ENCODE measurements at regions not wholly inside any gene's neighbourhood (a gene's known extent, or its start where the extent isn't known, plus 50 kb on each side); places are given as distances from the start of the nearest gene placed in this dataset.
"Not testable (repeated sequence)": the region's sequence is repeated elsewhere in the genome, so short reads cannot be mapped to it uniquely, and the experiment has no call there.

DNA sequence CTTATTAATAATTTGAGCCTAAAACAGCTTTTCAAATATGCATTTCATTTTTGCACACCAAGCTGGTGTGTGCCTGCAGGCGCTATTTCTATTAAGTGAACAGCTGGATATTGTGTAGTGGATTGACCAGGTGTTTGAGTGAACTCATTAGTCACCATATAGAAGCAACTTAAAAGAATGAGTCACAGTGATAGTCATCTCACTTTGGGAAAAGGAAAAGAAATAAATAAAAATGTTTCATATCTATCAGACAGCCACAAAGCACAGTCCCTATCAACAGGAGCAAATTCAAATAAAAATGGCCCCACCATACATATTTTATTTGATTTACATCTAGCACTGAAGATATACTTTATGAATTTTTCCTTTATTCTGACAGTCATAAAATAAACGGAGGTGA is 456.5 kb upstream of the CDH9 start:
- DNase-seq, result no peak

DNA sequence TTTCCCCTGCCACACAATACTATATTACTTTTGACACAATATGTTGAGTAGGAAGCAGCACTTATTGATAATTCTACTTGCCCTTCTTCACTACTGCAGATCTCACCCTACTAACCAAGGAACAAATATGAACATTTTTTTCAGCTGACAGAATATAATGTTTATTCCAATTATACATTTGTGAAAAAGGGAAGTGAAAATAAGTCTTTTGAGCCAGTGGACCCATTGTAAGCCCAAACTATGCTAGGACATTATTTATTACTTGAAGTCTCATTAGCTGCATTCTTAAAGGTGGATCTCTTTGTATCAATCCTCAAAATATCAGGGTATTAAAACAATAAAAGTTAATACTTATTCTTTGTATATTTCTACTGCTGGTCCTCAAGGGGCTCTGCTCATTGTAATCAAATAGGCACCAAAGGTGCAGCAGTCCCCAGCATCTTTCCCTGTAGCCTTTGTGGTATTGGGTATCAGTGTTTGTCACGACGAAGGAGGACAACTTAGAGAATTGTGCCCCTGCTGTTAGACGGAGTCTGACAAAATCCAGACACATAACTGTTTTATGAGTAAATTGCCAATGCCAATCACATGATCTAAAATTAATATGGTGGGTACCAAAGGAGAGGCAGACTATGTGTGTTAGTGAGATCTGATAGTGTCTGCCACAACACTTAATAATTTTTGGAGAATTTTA is 453.5 kb upstream of the CDH9 start:
- no peak for DNase-seq

DNA sequence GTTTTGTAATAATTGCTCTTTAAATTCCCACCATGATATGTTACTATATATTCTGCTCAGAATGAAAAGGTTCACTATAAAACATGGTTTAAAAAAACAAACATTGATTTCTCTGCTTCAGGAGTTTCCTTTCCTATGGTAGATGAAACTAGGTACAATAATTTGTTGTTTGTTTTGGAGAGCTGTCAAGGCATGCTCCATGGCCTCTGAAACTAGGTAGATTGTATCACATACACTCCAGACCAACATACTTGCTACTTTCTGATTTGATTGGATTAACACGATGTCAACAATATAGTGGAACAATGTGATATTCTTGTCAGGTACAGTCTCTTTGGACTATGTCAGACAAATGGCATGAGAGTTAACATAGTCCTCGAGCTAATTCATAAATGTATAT is 452.7 kb upstream of the CDH9 start:
- DNase-seq, result no peak

DNA sequence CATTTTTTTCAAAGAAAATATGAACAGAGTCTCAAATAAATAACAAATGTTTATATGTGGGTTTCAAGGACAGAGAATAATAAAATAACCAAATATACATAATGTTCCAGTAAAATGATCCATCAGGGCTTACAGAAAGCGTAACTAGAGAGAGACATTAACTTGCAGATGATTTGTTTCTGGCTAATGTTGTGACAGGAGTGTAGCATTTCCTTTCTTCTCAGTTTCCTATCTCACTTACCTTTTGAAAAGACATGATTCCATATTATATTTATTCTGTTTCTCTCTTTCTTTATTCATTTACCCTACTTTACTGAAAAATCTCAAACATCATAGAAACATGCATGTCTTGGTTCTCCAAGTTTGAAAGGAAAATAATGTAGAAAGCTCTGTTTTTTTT is 451.3 kb upstream of the CDH9 start:
- no peak for DNase-seq

DNA sequence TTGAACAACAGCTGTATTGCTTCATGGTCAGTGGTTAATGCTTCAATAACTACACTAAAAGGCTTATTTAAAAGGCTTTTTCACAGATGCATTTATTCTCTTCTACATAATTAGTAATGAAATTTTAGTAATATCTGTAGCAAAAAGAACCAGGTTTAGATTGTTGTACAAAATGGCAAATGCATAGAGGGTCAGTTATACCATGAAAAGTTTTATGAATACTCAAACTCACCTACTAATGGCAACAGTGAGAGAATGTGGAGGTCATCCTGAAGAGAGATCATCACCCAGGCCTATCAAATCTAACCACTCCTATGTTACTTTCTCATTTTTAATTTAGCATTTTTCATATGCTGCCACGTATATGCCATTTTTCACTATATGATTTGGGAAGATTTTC is 444.3 kb upstream of the CDH9 start:
- no peak for DNase-seq

DNA sequence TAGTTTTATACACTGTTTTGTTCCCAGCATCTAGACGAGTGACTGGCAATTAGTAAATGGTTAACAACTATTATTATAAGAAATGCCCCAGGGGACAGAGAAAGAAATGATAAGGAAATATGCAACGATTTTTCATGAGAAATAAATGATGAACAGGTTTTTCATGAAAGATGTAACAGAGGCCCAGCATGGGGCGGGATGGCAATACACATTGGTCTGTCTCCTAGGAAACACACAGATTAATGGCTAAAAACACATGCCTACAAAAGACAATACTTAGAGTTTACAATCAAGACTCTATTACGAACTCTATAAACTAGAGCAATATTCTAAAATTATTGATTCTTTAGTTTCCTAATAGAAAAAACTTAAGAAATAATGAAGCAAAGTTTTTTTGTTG is 441.5 kb upstream of the CDH9 start:
- DNase-seq, result no peak

DNA sequence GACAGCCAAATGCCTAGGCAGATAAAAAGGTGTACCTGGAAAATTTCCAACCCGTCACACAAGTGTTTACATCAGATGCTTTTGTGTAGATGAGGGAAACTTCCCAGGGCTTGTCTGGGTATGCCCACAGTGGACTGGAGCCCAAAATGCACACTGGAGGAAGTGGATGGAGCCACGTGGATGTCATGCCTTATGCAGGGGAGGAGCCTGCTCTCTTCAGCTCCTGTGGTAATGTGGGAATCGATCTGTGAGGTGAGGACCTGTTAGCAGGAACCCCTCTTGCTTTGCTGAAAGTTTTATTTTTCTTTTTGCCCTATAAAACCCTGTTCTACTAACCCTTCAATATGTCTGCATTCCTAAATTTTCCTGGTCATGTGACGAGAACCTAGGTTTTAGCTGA is 439.2 kb upstream of the CDH9 start:
- DNase-seq, result no peak

DNA sequence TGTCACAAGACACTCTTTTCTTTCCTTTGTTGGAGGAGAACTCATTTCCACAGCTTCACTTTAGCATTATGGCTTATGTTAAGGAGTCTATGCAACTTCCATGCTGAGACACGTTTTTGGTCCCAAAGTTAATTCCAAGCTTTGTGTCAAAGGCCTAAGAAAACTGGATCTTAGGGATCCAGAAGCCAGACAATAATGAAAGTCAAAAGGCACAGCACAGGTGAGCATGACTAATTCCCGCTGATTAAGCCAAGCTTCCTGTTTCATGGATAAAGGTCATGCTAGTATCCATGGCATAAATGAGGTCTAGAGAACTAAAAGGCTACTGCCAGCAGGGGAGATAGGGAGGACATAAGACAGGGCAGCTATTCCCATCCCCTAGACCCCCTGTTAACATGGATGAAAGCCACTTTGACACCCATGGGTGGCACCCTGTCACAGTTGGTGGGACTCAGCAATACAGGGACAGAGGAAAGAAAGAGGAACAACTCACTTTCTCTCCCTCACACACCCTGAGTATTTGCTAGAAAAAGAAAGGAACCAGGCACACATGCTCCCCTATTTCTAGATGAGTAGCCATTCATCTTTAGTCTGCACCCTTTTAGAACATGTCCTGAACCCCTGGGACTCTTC is 438.1 kb upstream of the CDH9 start:
- DNase-seq, result no peak

DNA sequence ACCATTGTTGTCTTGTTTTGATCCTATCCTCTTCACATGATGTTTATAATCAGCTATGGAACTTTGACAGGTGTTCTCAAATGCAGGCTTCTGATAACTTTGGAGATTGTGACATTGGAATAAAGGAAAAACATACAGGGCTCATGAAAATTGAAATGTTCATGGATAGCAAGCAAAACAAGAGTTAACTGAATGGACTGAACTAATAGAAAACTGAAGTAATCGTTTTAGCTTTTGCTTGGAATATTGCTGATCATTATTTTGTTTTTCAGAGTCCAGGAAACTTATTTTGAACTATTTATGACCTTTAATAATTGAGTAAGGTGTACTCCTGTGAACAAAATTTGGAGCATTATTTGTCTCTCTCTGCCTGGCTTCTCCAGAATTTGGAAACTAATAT is 436.7 kb upstream of the CDH9 start:
- no peak for DNase-seq

DNA sequence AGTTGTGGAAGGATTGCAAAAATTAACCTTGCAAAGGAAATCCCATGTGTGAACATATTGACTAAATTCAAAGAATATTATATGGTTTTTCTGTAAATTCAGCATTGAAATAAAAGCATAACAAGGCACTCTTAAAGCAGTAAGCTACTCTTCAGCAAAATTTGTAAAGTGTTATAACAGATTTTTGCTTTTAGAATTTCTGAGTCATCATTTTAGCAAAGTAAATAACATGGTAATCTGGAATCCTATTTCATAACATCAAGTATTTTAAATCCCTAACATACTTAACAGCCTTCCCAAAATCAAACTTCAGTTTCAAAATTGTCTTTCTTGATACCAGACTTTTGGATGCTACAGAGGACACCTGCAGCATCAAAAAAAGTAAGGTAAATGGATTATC is 436.0 kb upstream of the CDH9 start:
- DNase-seq, result no peak

DNA sequence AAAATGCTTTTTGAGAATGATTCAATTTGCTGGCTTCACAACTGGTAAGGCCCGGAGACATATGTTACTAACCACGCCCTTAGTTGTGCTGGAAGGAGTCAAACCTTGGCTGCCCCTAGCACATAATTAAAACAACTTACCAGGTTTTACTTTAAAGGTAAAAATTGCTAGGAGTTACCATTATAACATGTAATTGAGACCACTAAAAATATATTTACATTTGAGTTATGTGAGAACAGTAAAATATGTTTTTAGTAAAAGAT is 435.6 kb upstream of the CDH9 start:
- no peak for DNase-seq

DNA sequence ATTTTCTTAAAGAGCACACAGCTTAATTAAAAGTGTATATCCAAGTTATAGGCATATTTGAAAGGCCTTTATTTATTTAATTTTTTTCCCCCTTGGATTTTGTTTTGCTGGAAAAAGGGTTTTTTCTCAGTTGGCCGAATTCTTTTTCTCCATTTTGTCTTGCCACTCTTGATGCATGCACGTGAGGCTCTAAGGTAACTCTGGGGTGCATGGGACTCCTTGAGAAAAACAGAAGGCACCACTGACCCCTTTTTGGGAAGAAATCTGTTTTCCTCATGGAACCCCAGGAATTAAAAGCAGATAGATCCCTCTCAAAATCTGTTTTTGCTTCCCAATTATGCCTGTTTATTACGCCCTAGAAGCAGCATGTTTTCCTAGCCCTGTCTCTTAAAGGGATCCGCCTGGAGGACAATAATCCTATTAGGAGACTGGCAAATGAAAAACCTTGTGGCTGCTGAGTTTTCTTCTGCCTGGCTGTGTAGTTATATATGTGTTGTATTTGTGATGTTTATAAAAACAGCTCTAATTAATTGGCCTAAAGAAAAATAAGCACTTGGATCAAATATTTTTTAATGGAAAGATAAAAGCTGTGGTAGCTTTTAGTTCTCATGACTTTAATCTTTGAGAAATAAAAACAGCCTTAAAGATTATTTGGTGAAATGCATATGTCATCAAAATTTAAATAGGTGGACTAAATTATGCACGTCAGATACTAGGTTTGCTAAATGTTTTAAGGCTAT is 435.1 kb upstream of the CDH9 start:
- DNase-seq, result no peak

DNA sequence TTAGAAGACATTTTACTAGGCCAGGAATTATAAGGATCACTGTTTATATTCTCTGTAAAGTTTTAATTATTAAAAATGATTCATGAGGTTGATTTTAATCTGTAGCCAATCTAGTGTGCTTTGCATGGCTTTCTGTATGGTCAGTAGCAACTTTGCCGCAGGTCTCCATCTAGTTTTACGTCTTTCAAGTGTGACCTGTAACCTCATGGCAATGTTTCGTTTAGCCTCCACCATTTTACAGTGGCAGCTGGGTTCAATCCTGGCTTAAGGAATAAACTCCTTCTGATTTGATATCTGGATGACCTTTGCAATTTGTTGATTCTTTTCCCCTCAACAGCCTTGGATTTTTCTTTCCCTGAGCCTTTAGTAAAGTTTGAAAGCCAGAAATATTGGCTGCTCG is 434.5 kb upstream of the CDH9 start:
- no peak for DNase-seq

DNA sequence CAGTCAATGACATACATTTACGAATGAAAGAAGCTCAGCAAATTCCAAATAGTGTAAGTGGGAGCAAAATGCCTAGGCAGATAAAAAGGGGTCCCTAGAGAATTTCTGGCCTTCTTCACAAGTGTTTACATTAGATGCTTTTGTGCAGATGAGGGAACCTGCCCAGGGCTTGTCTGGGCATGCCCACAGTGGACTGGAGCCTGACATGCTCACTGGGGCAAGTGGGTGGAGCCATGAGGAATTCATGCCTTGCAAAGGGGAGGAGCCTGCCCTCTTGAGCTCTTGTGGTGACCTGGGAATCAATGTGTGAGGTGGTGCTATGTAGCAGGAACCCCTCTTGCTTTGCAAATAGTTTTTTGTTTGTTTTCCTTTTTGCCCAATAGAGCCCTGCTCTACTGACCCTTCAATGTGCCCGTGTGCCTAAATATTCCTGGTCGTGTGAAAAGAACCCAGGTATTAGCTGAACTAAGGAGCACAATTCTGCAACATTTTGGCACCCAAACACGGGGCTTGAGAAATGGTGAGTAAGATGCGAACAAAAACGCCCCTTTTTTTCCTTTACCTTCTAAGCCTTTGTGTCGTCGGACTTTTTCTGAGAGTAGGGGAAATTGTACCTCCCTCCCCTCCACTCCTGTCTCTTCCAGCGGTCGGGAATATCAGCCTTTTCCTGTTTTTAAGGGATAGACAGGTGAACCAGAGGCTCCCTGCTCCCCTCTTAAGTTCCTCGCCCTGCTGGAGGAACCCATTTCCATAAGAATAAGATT is 433.8 kb upstream of the CDH9 start:
- DNase-seq, result no peak

DNA sequence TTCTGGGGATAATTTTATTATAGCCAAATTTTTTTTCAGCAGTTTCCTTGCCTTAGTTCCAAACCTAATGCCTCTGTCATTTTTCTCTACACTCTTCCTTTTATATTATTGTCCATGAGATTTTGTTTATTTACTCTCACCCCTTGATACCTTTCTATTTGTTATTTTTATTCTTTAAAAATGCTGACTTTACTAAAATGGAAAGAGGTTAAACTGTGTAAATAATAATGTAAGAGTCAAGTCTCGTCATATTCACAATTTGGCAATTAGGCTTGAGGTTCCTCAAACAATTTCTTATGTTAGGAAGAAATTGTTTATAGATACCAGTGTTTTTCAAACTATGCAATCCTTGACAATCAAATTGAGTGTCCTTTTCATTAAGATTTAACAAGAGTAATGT is 428.6 kb upstream of the CDH9 start:
- DNase-seq, result no peak

DNA sequence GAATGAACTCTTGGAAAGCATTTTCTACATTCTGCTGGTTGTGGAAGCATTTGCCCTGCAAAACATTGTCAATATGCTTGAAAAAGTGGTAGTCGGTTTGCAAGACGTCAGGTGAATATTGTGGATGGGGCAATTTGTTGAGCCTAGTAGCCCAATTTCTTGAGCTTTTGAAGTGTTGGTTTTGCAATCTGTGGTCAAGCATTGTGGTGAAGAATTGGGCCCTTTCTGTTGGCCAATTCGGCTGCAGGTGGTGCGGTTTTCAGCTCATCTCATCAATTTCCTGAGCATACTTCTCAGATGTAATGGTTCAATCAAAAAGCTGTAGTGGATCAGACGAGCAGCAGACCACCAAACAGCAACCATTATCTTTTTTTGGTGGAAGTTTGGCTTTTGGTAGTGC is 426.8 kb upstream of the CDH9 start:
- no peak for DNase-seq

DNA sequence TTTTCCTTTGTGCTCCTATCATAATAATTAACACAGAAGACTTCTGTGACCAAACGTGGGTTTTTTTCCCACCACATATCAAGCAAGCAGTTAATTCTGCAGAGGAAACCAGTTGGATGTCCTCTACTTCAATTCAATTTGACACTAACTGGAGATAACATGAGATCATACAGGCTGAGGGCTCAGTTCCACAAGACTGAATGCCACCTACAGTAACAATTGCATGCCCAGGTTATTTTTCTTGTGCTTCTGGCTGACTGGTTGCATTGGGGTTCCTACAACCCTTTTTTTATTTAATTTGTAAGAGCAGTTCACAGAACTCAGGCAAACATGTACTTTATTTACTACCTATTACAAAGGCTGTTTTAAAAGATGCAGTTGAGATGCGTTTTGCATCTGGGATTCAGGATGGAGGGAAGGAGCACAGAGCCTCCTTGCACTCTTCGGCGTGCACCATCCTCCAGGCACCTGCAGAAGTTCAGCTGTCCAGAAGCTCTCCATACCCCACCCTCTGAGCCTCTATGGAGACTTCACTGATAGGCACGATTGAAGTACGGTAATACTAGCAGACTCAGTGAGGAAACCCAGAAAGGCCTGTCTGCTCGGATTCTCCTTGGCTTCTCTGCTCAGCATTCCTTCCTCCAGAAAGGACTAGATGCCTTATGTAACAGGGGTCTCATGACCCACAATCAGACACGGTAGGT is 425.2 kb upstream of the CDH9 start:
- DNase-seq, result no peak

DNA sequence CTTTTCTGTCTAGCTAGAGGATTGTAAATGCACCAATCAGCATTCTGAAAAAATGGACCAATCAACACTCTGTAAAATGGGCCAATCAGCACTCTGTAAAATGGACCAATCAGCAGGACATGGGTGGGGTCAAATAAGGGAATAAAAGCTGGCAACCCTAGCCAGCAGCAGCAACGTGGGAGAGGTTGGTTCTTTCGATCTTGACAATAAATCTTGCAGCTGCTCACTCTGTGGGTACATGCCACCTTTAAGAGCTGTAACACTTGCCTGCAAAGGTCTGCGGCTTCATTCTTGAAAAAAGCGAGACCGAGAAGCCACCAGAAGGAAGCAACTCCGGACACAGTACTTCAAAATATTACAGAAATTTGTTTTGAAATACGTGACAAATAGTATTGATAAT is 424.6 kb upstream of the CDH9 start:
- no peak for DNase-seq

DNA sequence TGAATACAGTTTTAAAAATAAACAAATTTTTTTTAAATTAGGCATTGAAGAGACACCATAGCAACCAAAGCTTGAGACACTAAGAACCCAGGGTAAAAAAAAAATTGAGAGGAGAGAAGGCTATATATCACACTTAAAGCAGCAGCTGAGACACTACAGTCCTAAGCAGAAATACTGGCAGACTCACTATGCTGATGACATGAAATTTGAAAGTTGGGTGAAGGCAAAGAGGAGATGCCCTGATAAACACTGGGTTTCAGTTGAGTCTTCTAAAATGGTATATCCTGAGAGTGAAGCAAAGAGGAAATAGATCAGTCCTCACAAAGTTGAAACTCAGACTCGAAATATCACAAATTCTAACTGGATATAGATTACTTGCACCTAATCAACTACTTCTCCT is 419.9 kb upstream of the CDH9 start:
- no peak for DNase-seq

DNA sequence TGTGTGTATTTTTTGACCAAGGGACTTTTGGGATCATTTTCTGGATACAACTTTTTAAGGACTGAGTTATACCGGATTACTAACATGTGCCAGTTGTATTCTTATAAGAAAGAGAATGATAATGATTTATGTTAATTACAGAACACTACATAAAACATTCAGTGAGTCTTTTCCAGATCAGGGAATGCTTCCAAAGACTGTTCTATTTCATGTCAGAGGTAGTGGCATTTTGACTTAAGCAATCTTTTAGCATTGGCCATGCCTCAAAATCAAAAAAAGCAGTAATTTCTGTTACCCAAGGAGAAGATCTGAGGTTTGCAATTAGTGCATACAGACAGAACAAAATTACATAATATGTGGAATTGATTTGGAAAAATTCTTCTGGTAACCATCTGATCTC is 413.0 kb upstream of the CDH9 start:
- no peak for DNase-seq

DNA sequence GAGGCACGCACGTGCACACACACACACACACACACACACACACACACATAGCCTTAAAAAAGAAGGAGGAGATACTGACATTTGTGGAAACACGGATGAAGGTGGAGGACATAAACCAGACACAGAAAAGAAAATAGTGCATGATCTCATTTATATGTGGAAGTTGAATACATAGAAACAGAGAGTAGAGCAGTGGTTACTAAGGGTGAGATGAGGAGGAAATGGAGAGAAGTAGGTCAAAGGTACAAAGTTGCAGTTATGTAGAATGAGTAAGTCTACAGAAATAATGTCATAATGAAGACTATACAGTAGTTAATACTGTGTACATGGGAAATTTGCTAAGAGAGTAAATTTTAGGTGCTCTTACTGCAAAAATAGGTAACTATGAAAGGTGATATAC is 412.2 kb upstream of the CDH9 start:
- no peak for DNase-seq

DNA sequence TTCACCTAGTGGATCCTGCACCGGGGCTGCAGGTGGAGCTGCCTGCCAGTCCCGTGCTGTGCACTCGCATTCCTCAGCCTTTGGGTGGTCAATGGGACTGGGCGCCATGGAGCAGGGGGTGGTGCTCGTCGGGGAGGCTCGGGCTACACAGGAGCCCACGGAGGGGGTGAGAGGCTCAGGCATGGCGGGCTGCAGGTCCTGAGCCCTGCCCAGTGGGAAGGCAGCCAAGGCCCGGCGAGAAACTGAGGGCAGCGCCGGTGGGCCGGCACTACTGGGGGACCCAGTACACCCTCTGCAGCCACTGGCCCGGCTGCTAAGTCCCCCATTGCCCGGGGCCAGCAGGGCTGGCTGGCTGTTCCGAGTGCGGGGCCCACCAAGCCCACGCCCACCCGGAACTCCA is 401.0 kb upstream of the CDH9 start:
- DNase-seq, result not testable (repeated sequence)

DNA sequence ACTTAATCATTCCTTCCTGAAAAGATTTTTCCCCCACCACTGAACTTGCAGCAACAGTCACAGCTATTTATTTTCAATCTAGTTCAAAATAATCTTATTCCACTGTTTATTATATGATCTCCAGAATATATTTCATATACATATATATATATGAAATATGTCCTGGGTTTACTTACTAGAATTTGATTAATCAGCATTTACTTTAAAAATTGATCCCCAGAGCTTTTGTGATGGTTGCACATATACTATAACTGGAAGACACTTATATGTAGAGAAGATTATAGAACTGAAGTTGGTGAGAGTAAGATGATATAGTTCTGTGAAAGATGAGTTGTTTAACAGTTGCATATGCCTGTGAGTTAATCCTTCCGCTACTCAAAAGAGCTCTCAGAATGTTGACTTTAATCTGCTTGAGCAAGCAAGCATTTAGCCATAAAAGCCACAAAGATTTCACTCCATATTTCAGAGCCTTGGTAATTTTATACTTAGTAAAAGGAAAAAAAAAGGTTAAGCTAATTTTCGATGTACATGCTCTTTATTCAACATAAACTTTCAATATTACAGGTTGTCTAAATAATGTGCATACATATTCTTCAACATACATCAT is 399.3 kb upstream of the CDH9 start:
- DNase-seq, result no peak
